ENCODE measurements at regions not wholly inside any gene's neighbourhood (a gene's known extent, or its start where the extent isn't known, plus 50 kb on each side); places are given as distances from the start of the nearest gene placed in this dataset.

DNA sequence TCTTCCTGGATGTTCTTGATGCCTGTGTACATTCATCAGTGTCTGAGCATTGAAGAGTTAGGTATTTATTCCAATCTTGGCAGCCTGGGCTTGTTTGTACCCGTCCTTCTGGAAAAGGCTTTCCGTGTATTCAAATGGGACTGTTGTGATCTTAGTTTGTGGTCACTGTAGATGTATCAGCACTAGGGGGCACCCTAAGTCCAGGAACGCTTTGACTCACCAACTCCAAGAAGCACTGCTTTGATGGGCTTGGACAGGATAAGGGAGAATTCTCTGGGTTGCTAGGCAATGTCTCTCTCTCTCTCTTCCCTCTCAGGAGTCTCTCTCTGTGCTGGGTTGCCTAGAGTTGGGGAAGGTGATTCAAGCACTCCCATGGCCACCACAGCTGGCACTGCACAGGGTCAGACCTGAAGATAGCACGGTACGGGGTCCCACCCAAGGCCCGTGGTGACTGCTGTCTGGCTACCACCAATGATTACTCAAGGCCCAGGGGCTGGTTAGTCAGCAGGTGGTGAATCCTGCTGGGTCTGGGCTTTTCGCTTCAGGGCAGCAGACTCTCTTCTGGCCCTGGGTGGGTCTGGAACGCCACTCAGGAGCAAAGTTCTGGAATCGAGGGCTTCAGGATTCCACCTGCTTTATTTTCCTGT, 211.1 kb upstream of the RGS6 start:
- no peaks in the 10 kb centered on the region for H3K36me3 ChIP-seq (ENCODE audit: control insufficient read depth, insufficient read depth, low read length)
- FAIRE-seq: peak; percentile 86
- 49% methylated on average over 4 of the region's 9 CpGs for WGBS (ENCODE audit: insufficient coverage, low coverage, missing lambda C conversion rate)
- H3K27ac ChIP-seq (ENCODE audit: extremely low read depth, low read depth, low read length): no peak overlapping the region
- H3K9me1 ChIP-seq (ENCODE audit: control insufficient read depth, insufficient read depth, low read length): no peaks in the 10 kb centered on the region
- no peaks in the 10 kb centered on the region for H3K4me1 ChIP-seq (replicated peaks in 1 of 2; ENCODE audit: control insufficient read depth in 2 of 2, insufficient read depth in 2 of 2, low read length in 2 of 2)
- BruUV-seq (replicated peaks): no TSS peak
- H4K20me1 ChIP-seq (replicated peaks; ENCODE audit: control insufficient read depth, insufficient read depth, low read length): no peaks in the 10 kb centered on the region
- peak; percentile 94 for ATAC-seq
- POLR2A ChIA-PET: interaction anchor here (1.0 kb wide), 1 partner anchor 8 kb away, joined by 3 read pairs; no protein-coding TSS in a partner anchor
- CTCF ChIA-PET (ENCODE audit: low intra/inter-chr PET ratio): interaction anchor here (1.0 kb wide), 1 partner anchor 32 kb away, joined by 3 read pairs; no protein-coding TSS in a partner anchor
- no peak overlapping the region for H3K4me2 ChIP-seq (ENCODE audit: insufficient read depth, low read length)
- H3K4me3 ChIP-seq: no peak overlapping the region
- no peaks in the 10 kb centered on the region for H3K27me3 ChIP-seq (ENCODE audit: control insufficient read depth in 2 of 2, insufficient read depth in 2 of 2, low read length in 2 of 2)
- no peak overlapping the region for H2AFZ ChIP-seq (ENCODE audit: low read depth, low read length)
- in situ Hi-C loops (cut with MboI) (loop anchor here (10.0 kb wide), 1 partner anchor 134 kb away; no protein-coding TSS in a partner anchor), intact Hi-C loops (cut with micrococcal nuclease) (loop anchor here (1.0 to 5.0 kb wide), 2 partner anchors 32 to 136 kb away; no protein-coding TSS in a partner anchor)
- no peaks in the 10 kb centered on the region for H3K9me3 ChIP-seq (replicated peaks; ENCODE audit: control insufficient read depth, insufficient read depth, low read depth, low read length)
- no peak overlapping the region for H3K9ac ChIP-seq (ENCODE audit: insufficient read depth in 1 of 2, low read depth in 2 of 2, low read length in 2 of 2)
- DNase-seq (ENCODE audit: extremely low read depth in 1 of 4, low spot score in 3 of 4): peak; percentile 29 to 71 (median 42)
- H3K79me2 ChIP-seq (ENCODE audit: control insufficient read depth, insufficient read depth, low read length): no peaks in the 10 kb centered on the region
- TF ChIP-seq, protein P1, sequence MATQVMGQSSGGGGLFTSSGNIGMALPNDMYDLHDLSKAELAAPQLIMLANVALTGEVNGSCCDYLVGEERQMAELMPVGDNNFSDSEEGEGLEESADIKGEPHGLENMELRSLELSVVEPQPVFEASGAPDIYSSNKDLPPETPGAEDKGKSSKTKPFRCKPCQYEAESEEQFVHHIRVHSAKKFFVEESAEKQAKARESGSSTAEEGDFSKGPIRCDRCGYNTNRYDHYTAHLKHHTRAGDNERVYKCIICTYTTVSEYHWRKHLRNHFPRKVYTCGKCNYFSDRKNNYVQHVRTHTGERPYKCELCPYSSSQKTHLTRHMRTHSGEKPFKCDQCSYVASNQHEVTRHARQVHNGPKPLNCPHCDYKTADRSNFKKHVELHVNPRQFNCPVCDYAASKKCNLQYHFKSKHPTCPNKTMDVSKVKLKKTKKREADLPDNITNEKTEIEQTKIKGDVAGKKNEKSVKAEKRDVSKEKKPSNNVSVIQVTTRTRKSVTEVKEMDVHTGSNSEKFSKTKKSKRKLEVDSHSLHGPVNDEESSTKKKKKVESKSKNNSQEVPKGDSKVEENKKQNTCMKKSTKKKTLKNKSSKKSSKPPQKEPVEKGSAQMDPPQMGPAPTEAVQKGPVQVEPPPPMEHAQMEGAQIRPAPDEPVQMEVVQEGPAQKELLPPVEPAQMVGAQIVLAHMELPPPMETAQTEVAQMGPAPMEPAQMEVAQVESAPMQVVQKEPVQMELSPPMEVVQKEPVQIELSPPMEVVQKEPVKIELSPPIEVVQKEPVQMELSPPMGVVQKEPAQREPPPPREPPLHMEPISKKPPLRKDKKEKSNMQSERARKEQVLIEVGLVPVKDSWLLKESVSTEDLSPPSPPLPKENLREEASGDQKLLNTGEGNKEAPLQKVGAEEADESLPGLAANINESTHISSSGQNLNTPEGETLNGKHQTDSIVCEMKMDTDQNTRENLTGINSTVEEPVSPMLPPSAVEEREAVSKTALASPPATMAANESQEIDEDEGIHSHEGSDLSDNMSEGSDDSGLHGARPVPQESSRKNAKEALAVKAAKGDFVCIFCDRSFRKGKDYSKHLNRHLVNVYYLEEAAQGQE (IDR thresholded peaks at IDR 0.05; ENCODE audit: borderline replicate concordance): peak; percentile 60; the same call in 1 of the 2 replicates
- TF ChIP-seq, protein P1 (CRISPR knock-in tag; IDR thresholded peaks at IDR 0.05; ENCODE audit: low read depth): no peak
- TF ChIP-seq RAD21 (CRISPR knock-in tag; conservative IDR thresholded peaks at IDR 0.05 in 1 of 2, IDR thresholded peaks at IDR 0.05 in 1 of 2) (peak; percentile 56 to 78), STAG1 (CRISPR knock-in tag; IDR thresholded peaks at IDR 0.05; ENCODE audit: borderline replicate concordance) (peak; percentile 30; the same call in 1 of the 2 replicates), CHCHD3 (CRISPR knock-in tag; IDR thresholded peaks at IDR 0.05) (no peak), SMC3 (conservative IDR thresholded peaks at IDR 0.05; ENCODE audit: insufficient read depth, low read depth, low read length) (peak; percentile 54)
- TF ChIP-seq, protein P2, sequence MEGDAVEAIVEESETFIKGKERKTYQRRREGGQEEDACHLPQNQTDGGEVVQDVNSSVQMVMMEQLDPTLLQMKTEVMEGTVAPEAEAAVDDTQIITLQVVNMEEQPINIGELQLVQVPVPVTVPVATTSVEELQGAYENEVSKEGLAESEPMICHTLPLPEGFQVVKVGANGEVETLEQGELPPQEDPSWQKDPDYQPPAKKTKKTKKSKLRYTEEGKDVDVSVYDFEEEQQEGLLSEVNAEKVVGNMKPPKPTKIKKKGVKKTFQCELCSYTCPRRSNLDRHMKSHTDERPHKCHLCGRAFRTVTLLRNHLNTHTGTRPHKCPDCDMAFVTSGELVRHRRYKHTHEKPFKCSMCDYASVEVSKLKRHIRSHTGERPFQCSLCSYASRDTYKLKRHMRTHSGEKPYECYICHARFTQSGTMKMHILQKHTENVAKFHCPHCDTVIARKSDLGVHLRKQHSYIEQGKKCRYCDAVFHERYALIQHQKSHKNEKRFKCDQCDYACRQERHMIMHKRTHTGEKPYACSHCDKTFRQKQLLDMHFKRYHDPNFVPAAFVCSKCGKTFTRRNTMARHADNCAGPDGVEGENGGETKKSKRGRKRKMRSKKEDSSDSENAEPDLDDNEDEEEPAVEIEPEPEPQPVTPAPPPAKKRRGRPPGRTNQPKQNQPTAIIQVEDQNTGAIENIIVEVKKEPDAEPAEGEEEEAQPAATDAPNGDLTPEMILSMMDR (IDR thresholded peaks at IDR 0.05 in 2 of 3, conservative IDR thresholded peaks at IDR 0.05 in 1 of 3; ENCODE audit: insufficient read depth in 2 of 3, low read depth in 1 of 3, low read length in 3 of 3): peak; percentile 55 to 76 (median 69); a peak in 5 of 6 replicates
- TF ChIP-seq, protein P3, sequence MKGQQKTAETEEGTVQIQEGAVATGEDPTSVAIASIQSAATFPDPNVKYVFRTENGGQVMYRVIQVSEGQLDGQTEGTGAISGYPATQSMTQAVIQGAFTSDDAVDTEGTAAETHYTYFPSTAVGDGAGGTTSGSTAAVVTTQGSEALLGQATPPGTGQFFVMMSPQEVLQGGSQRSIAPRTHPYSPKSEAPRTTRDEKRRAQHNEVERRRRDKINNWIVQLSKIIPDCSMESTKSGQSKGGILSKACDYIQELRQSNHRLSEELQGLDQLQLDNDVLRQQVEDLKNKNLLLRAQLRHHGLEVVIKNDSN (CRISPR knock-in tag; IDR thresholded peaks at IDR 0.05): no peak

All from K562 (cell line).